Right atrium auricular region (tissue), 2 donors: ENCODE measurements at regions not wholly inside any gene's neighbourhood (a gene's known extent, or its start where the extent isn't known, plus 50 kb on each side); places are given as distances from the start of the nearest gene placed in this dataset.
"Not testable (repeated sequence)": the region's sequence is repeated elsewhere in the genome, so short reads cannot be mapped to it uniquely, and the experiment has no call there.

Source experiments
- DNase-seq: peaks from one replicate; pipeline ENCODE4 v3.0.0-alpha.2; 2019; ENCODE audit warnings: low spot score
- H3K27ac ChIP-seq, 2 donors: fragments of 200-600 bp; sonication (generic); 1 replicate in 1 of 2; 2 replicates in 1 of 2; pipeline ENCODE4 v1.5.1; 2016 to 2019
- H3K27me3 ChIP-seq, 2 donors: fragments of 200-600 bp; sonication (generic); one replicate each; pipeline versions ENCODE4 v1.5.1 to v1.6.0; 2017 to 2019
- H3K36me3 ChIP-seq: fragments of 200-600 bp; sonication (generic); one replicate; pipeline ENCODE4 v1.5.1; 2016
- H3K4me1 ChIP-seq, 2 donors: fragments of 200-600 bp; sonication (generic); one replicate each; pipeline versions ENCODE4 v1.5.1 to v1.6.0; 2017 to 2019
- H3K4me3 ChIP-seq, 2 donors: fragments of 200-600 bp; sonication (generic); 1 replicate in 1 of 2; 2 replicates in 1 of 2; pipeline ENCODE4 v1.5.1; 2017 to 2019; ENCODE audit warnings: mild to moderate bottlenecking in 1 of 2, moderate library complexity in 1 of 2
- H3K9me3 ChIP-seq, 2 donors: fragments of 200-600 bp; sonication (generic); one replicate each; pipeline ENCODE4 v1.5.1; 2019
- TF ChIP-seq, protein P1 (sequence below), 2 donors: fragments of 200-600 bp; sonication (generic); IDR thresholded peaks; one replicate each; pipeline ENCODE4 v1.5.1; 2019; ENCODE audit warnings: antibody characterized with exemption in 2 of 2

DNA sequence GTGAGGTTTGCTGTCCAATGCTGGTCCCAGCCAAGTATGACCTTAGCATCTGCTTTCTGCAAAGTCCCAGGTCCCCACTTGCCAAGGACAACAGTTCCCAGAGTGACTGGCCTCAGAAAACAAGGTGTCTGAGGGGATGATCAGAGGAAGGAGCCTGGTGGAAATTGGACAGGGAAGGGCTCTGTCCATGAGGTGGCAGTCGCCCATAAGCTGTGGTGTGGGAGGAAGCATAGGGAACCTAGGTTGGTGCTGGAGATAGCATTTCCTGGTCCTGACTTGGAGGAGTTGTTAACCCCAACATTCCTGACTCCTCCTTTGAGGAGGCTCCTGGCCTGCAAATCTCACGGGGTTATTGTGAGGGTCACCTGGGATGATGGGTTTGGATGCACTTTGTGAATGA, 77.8 kb downstream of the LIMS4 start:
- not testable (repeated sequence) for H3K4me1 ChIP-seq, H3K36me3 ChIP-seq, H3K9me3 ChIP-seq, H3K27me3 ChIP-seq, H3K4me3 ChIP-seq, H3K27ac ChIP-seq, DNase-seq

GRCh38 chr2:110392366-110392765, 80.2 kb downstream of the LIMS4 start:
- not testable (repeated sequence) for DNase-seq, H3K4me1 ChIP-seq, H3K36me3 ChIP-seq, H3K27me3 ChIP-seq, H3K9me3 ChIP-seq, H3K4me3 ChIP-seq, H3K27ac ChIP-seq

DNA sequence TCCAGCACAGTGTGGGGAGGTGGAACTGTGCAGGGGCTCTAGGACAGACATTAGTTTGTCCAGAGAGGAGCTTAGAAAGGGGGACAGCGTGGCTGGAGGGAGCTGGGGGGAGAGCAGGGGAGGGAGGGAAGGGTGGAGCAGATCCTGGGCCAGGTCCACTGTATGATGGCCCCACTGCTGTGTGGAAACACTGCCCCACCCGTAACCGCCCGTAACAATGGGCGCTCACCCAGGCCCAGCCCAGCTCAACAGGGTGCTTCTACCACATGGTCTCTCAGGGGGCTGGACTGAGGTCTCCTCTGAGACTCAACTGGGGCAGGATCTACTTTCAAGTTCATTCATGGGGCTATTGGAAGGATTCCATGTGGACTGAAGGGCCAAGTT, 81.6 kb downstream of the LIMS4 start:
- not testable (repeated sequence) for H3K4me1 ChIP-seq, H3K4me3 ChIP-seq, DNase-seq, H3K27me3 ChIP-seq, H3K9me3 ChIP-seq, H3K36me3 ChIP-seq, H3K27ac ChIP-seq

- not testable (repeated sequence) for H3K4me1 ChIP-seq, H3K36me3 ChIP-seq, H3K9me3 ChIP-seq, H3K27ac ChIP-seq, H3K27me3 ChIP-seq, DNase-seq, H3K4me3 ChIP-seq
- TF ChIP-seq, protein P1, sequence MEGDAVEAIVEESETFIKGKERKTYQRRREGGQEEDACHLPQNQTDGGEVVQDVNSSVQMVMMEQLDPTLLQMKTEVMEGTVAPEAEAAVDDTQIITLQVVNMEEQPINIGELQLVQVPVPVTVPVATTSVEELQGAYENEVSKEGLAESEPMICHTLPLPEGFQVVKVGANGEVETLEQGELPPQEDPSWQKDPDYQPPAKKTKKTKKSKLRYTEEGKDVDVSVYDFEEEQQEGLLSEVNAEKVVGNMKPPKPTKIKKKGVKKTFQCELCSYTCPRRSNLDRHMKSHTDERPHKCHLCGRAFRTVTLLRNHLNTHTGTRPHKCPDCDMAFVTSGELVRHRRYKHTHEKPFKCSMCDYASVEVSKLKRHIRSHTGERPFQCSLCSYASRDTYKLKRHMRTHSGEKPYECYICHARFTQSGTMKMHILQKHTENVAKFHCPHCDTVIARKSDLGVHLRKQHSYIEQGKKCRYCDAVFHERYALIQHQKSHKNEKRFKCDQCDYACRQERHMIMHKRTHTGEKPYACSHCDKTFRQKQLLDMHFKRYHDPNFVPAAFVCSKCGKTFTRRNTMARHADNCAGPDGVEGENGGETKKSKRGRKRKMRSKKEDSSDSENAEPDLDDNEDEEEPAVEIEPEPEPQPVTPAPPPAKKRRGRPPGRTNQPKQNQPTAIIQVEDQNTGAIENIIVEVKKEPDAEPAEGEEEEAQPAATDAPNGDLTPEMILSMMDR (IDR thresholded peaks at IDR 0.05), result peak in 1 of 2 donors; percentile 36
These were observed 82.1 kb downstream of the LIMS4 start for GRCh38 chr2:110390351-110391034.

DNA sequence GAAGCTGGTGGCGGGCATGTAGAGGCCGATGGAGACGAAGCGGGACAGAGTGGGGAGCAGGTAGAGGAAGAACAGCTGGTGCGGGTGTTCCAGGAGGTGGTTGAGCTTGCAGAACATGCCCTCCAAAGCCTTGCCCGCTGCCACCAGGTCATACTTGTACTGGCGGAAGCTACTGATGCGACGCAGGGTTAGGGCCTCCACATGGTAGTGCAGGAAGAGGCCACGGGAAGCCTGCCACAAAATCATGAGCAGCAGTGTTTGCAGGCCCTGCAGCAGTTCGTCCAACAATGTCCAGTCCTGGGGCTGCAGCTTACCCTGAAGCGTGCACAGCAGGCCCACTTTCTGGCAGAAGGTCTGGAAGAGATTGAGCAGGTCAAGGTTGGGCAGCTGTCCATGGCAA, 85.6 kb downstream of the LIMS4 start:
- not testable (repeated sequence) for H3K27ac ChIP-seq, H3K4me3 ChIP-seq, H3K4me1 ChIP-seq, H3K36me3 ChIP-seq, H3K27me3 ChIP-seq, DNase-seq, H3K9me3 ChIP-seq

DNA sequence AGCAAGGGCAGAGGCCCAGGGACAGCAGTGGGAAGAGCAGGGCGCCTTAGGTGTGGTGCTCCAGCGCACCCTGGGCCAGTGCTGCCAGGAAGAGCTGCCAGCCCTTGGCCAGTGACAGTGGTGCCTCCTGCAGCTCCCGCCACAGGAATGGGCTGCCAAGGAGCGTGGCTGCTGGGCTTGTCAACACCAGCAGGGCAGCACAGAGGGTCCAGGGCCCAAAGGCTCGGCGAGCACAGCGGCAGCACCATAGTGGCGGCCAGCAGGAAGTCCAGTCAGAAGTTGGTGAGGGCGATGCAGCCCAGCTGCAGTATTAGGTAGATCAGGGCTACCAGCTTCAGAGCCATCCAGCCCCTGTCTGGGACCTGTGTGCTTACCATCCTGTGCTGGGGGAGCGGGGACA, 86.1 kb downstream of the LIMS4 start:
- H3K4me3 ChIP-seq, H3K36me3 ChIP-seq, H3K27ac ChIP-seq, H3K4me1 ChIP-seq, DNase-seq, H3K9me3 ChIP-seq, H3K27me3 ChIP-seq: not testable (repeated sequence)

DNA sequence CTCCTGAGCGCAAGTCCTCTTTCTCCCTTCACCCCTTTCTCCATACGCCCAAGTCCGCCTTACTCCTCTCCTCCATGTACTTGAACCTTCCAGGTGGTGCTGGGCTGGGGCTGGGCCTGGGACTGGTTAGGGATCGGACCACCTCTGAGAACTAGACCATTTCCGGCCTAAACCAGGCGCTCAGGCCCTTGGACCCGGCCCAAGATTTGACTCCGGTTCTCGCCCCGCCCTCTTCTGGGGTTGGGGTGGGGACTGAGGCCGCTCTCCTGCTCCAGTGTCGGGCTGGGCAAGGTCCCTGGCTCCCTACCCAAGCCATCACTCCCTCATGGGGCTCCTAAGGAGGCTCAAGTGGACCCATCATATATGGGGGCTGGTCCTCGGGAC, 87.9 kb downstream of the LIMS4 start:
- not testable (repeated sequence) for H3K9me3 ChIP-seq, H3K4me1 ChIP-seq, H3K36me3 ChIP-seq, H3K4me3 ChIP-seq, DNase-seq, H3K27me3 ChIP-seq, H3K27ac ChIP-seq

GRCh38 chr2:110384109-110384735, 88.4 kb downstream of the LIMS4 start:
- not testable (repeated sequence) for H3K27me3 ChIP-seq, H3K27ac ChIP-seq, DNase-seq, H3K4me1 ChIP-seq, H3K36me3 ChIP-seq, H3K9me3 ChIP-seq, H3K4me3 ChIP-seq

GRCh38 chr2:110383163-110384048, 89.2 kb downstream of the LIMS4 start:
- H3K9me3 ChIP-seq, H3K4me1 ChIP-seq, H3K36me3 ChIP-seq, DNase-seq, H3K27ac ChIP-seq, H3K27me3 ChIP-seq, H3K4me3 ChIP-seq: not testable (repeated sequence)

GRCh38 chr2:110373519-110373918, 99.1 kb downstream of the LIMS4 start:
- DNase-seq, H3K4me3 ChIP-seq, H3K9me3 ChIP-seq, H3K27ac ChIP-seq, H3K4me1 ChIP-seq, H3K27me3 ChIP-seq, H3K36me3 ChIP-seq: not testable (repeated sequence)

GRCh38 chr2:110371633-110372032, 101.0 kb downstream of the LIMS4 start:
- not testable (repeated sequence) for H3K36me3 ChIP-seq, H3K4me3 ChIP-seq, H3K4me1 ChIP-seq, H3K27me3 ChIP-seq, H3K27ac ChIP-seq, H3K9me3 ChIP-seq, DNase-seq

DNA sequence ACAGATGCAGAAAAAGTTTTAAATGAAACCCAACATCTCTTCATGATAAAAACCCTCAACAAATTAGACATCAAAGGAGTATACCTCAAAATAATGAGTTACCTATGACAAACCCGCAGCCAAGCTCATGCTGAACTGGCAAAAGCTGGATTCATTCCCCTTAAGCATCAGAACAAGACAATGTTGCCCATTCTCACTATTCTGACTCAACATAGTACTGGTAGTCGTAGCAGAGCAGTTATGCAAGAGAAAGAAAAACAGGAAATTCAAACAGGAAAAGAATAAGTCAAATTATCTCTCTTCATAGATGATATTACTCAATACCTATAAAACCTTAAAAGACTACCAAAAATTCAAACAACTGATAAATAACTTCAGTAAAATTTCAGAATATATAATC, 115.0 kb downstream of the LIMS4 start:
- not testable (repeated sequence) for H3K4me3 ChIP-seq, H3K4me1 ChIP-seq, H3K36me3 ChIP-seq, H3K9me3 ChIP-seq, H3K27ac ChIP-seq, DNase-seq, H3K27me3 ChIP-seq

GRCh38 chr2:110354294-110355018, 118.2 kb downstream of the LIMS4 start:
- H3K36me3 ChIP-seq, H3K27me3 ChIP-seq, DNase-seq, H3K9me3 ChIP-seq, H3K4me3 ChIP-seq, H3K4me1 ChIP-seq, H3K27ac ChIP-seq: not testable (repeated sequence)
